Prostate gland (tissue), 2 donors: ENCODE measurements at regions not wholly inside any gene's neighbourhood (a gene's known extent, or its start where the extent isn't known, plus 50 kb on each side); places are given as distances from the start of the nearest gene placed in this dataset.

ENCODE experiments used
- DNase-seq: peaks from one replicate; pipeline ENCODE4 v3.0.0-alpha.2; 2019; ENCODE audit warnings: low spot score
- H3K27ac ChIP-seq, 2 donors: fragments of 200-600 bp; sonication (generic); 2 replicates each; pipeline ENCODE4 v1.5.1; 2017 to 2019
- H3K27me3 ChIP-seq: fragments of 200-600 bp; sonication (generic); replicated peaks from 2 replicates; pipeline ENCODE4 v1.5.1; 2019; ENCODE audit not compliant: insufficient read depth
- H3K36me3 ChIP-seq, 2 donors: fragments of 200-600 bp; sonication (generic); 1 replicate in 1 of 2; 2 replicates in 1 of 2; pipeline versions ENCODE4 v1.5.1 to v1.8.1; 2017 to 2019
- H3K4me1 ChIP-seq: fragments of 200-600 bp; sonication (generic); replicated peaks from 2 replicates; pipeline ENCODE4 v1.5.1; 2019
- H3K4me3 ChIP-seq, 2 donors: fragments of 200-600 bp; sonication (generic); 2 replicates each; pipeline ENCODE4 v1.5.1; 2017 to 2019
- H3K9me3 ChIP-seq: fragments of 200-600 bp; sonication (generic); 2 replicates; pipeline ENCODE4 v1.5.1; 2017
- POLR2A ChIP-seq: fragments of 450-650 bp; IDR thresholded peaks from one replicate; pipeline ENCODE4 v1.6.1; 2016; ENCODE audit warnings: antibody characterized with exemption, mild to moderate bottlenecking
- POLR2AphosphoS5 ChIP-seq: sonication (generic); formaldehyde crosslinking; IDR thresholded peaks from one replicate; pipeline ENCODE4 v1.6.1; 2017; ENCODE audit warnings: antibody characterized with exemption
- WGBS: methylation state at CpG from one replicate; pipeline ENCODE4 v1.1.5; 2018; 5-methylcytosine and 5-hydroxymethylcytosine counted together
- intact Hi-C: fragments of 100-400 bp; cut with DNase I; formaldehyde crosslinking; loops from one replicate; pipeline ENCODE4 v1.14.2; 2022
- TF ChIP-seq, protein P1 (sequence below), 4 experiments: fragments of 200-600 bp in 2 of 4; fragments of 450-650 bp in 2 of 4; sonication (generic) in 2 of 4; IDR thresholded peaks; 1 replicate in 3 of 4; 2 replicates in 1 of 4; pipeline ENCODE4 v1.5.1; 2016 to 2019; ENCODE audit warnings: antibody characterized with exemption in 4 of 4, mild to moderate bottlenecking in 2 of 4, moderate library complexity in 2 of 4

DNA sequence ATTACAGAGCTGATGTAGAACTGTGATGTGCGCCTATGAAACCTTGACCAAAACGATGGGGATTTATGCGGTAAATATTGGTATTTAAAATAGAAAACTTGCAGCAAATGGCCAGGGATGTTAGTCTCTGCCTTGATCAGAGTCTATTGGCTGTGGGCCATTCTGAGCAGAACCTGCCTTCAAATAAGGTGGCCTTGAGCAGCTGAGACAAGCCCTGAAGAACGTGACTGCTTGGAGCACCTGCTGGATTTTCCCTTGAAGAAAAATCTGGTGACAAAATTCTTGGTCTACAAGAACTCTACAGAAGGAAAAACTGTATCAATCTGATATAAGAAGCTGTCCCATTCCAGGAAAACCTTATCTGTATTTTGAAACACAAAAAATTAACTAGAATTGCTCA is 820.1 kb upstream of the EPHA6 start:
- no peaks in the 10 kb centered on the region for H3K9me3 ChIP-seq
- H3K27me3 ChIP-seq = no peaks in the 10 kb centered on the region
- intact Hi-C loops = no loop called here
- TF ChIP-seq POLR2A (no peak), POLR2AphosphoS5 (no peak)
- TF ChIP-seq, protein P1, sequence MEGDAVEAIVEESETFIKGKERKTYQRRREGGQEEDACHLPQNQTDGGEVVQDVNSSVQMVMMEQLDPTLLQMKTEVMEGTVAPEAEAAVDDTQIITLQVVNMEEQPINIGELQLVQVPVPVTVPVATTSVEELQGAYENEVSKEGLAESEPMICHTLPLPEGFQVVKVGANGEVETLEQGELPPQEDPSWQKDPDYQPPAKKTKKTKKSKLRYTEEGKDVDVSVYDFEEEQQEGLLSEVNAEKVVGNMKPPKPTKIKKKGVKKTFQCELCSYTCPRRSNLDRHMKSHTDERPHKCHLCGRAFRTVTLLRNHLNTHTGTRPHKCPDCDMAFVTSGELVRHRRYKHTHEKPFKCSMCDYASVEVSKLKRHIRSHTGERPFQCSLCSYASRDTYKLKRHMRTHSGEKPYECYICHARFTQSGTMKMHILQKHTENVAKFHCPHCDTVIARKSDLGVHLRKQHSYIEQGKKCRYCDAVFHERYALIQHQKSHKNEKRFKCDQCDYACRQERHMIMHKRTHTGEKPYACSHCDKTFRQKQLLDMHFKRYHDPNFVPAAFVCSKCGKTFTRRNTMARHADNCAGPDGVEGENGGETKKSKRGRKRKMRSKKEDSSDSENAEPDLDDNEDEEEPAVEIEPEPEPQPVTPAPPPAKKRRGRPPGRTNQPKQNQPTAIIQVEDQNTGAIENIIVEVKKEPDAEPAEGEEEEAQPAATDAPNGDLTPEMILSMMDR (IDR thresholded peaks at IDR 0.05) = no peak
- H3K4me3 ChIP-seq = no peak overlapping the region
- H3K36me3 ChIP-seq = no peaks in the 10 kb centered on the region
- no peak for DNase-seq
- H3K27ac ChIP-seq = no peak overlapping the region
- WGBS = 86% methylated on average over 4 of the region's 4 CpGs
- no peaks in the 10 kb centered on the region for H3K4me1 ChIP-seq

DNA sequence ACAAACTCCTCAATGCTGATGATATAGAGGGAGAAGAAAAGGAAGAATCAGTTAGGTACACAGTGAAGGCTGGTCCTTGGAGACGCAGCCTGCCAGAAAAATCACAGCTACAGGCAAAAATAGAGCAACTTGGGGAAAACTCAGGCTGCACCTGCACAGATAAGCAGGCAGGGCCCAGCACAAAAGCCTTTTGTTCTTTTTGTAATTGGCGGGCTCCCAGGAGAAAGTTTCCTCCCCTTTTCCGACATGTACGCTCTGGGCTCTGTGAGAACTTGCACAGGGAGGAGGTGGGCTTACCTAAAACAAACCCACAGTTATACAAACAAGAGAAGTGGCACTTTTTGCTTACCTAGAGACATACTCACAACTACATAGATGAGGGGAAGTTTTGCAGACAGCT is 813.4 kb upstream of the EPHA6 start:
- Histone ChIP-seq H3K4me1 (no peaks in the 10 kb centered on the region), H3K27ac (no peak overlapping the region), H3K36me3 (no peaks in the 10 kb centered on the region), H3K27me3 (no peaks in the 10 kb centered on the region), H3K9me3 (no peaks in the 10 kb centered on the region), H3K4me3 (no peak overlapping the region)
- DNase-seq = no peak
- TF ChIP-seq POLR2AphosphoS5 = no peak
- TF ChIP-seq POLR2A = no peak
- TF ChIP-seq, protein P1 (IDR thresholded peaks at IDR 0.05) = no peak
- intact Hi-C loops = no loop called here
- WGBS = 41% methylated on average over 4 of the region's 4 CpGs

GRCh38 chr3:96007650-96008195 is 806.7 kb upstream of the EPHA6 start:
- H3K27me3 ChIP-seq = no peaks in the 10 kb centered on the region
- H3K9me3 ChIP-seq = no peaks in the 10 kb centered on the region
- H3K4me3 ChIP-seq = no peak overlapping the region
- DNase-seq = no peak
- intact Hi-C loops = no loop called here
- H3K27ac ChIP-seq = no peak overlapping the region
- TF ChIP-seq POLR2AphosphoS5 = no peak
- TF ChIP-seq, protein P1 (IDR thresholded peaks at IDR 0.05) = no peak
- no peak for TF ChIP-seq POLR2A
- H3K4me1 ChIP-seq = no peaks in the 10 kb centered on the region
- H3K36me3 ChIP-seq = no peaks in the 10 kb centered on the region

- no peak for DNase-seq
- no peaks in the 10 kb centered on the region for H3K4me1 ChIP-seq
- H3K36me3 ChIP-seq = no peaks in the 10 kb centered on the region
- intact Hi-C loops = no loop called here
- no peaks in the 10 kb centered on the region for H3K27me3 ChIP-seq
- H3K9me3 ChIP-seq = no peaks in the 10 kb centered on the region
- TF ChIP-seq POLR2AphosphoS5 (no peak), POLR2A (no peak)
- TF ChIP-seq, protein P1 (IDR thresholded peaks at IDR 0.05) = no peak
- H3K4me3 ChIP-seq = no peak overlapping the region
- 25% methylated on average over 2 of the region's 2 CpGs for WGBS
- H3K27ac ChIP-seq = no peak overlapping the region
These were observed 801.5 kb upstream of the EPHA6 start for GRCh38 chr3:96012939-96013338.

DNA sequence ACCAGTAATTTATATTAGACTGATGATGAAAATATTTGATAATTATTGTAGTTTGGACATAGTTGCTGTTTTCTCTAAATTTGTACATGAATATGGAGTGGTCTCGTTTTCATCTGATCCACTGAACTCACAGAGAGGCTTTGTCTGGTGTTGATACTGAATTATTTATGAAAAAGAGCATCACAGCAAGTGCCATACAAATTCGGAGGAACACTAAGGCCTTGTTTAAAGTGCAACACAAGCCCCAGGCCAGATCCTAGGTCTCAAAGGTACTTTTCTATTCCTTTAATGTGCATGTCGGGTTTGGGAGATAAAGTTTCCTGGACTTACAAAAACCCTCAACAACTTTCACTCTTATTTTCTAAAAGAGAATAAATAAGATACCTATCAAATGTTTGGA is 796.8 kb upstream of the EPHA6 start:
- Histone ChIP-seq H3K4me3 (no peak overlapping the region), H3K9me3 (no peaks in the 10 kb centered on the region), H3K36me3 (no peaks in the 10 kb centered on the region), H3K27ac (no peak overlapping the region), H3K27me3 (no peaks in the 10 kb centered on the region), H3K4me1 (no peaks in the 10 kb centered on the region)
- no peak for DNase-seq
- WGBS = 86% methylated on average over 3 of the region's 3 CpGs
- TF ChIP-seq POLR2AphosphoS5 = no peak
- TF ChIP-seq, protein P1 (IDR thresholded peaks at IDR 0.05) = no peak
- TF ChIP-seq POLR2A = no peak
- intact Hi-C loops = no loop called here
